ENCODE measurements at regions not wholly inside any gene's neighbourhood (a gene's known extent, or its start where the extent isn't known, plus 50 kb on each side); places are given as distances from the start of the nearest gene placed in this dataset.

DNA sequence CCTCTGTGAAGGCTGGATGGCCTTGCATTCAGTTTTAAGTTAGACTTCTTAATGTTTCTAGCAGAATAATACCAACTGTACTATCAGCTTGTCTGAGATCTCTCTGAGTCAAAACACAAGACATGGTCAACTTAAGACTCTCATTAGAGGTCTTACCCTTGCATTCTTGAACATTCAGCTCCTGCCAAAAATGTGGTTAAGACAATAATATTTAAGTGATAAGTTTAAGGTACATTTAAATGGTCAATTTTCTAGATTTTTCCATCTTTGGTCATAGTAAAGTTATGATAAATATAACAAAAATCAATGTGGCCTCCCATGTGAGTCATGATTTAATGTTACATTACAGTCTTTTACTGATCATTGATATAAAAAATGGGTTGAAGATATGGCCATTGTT is 75.0 kb downstream of the NR2F1 start:
- H3K27me3 ChIP-seq (ENCODE audit: insufficient read depth, low read length) = no peaks in the 10 kb centered on the region
- H3K4me3 ChIP-seq (ENCODE audit: low read length) = no peak overlapping the region
- H3K9ac ChIP-seq (ENCODE audit: low read depth, low read length) = no peak overlapping the region
- H3K9me3 ChIP-seq (ENCODE audit: insufficient read depth, low read depth, low read length) = no peaks in the 10 kb centered on the region
- H3K4me1 ChIP-seq (ENCODE audit: insufficient read depth, low read length) = no peaks in the 10 kb centered on the region
- H3K36me3 ChIP-seq (ENCODE audit: insufficient read depth, low read length) = no peaks in the 10 kb centered on the region
- no peak overlapping the region for H3K27ac ChIP-seq (ENCODE audit: low read depth, low read length)

DNA sequence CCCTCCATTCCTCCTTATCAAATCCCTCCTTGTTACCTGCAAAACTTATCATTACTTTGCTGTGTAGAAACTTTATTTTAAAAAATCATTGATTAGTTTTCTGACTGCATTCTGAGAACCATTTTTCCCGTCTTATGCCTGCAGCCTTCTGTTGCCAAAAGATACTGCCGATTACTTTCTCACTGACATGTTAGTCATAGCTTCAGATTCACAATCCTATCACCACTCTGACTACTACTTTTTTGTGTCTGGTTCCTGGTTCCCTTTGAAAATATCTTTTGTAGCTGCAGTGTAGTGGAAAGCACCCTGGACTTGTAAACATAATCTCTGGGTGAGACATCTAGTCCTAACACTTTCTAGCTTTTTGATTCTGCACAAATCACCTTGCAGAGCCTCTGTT is 71.7 kb downstream of the NR2F1 start:
- Histone ChIP-seq H3K4me1 (ENCODE audit: insufficient read depth, low read length) (no peaks in the 10 kb centered on the region), H3K9me3 (ENCODE audit: insufficient read depth, low read depth, low read length) (no peaks in the 10 kb centered on the region), H3K9ac (ENCODE audit: low read depth, low read length) (no peak overlapping the region), H3K36me3 (ENCODE audit: insufficient read depth, low read length) (no peaks in the 10 kb centered on the region), H3K27ac (ENCODE audit: low read depth, low read length) (no peak overlapping the region), H3K4me3 (ENCODE audit: low read length) (no peak overlapping the region), H3K27me3 (ENCODE audit: insufficient read depth, low read length) (no peaks in the 10 kb centered on the region)
- WGBS = 91% methylated on average over 2 of the region's 2 CpGs

DNA sequence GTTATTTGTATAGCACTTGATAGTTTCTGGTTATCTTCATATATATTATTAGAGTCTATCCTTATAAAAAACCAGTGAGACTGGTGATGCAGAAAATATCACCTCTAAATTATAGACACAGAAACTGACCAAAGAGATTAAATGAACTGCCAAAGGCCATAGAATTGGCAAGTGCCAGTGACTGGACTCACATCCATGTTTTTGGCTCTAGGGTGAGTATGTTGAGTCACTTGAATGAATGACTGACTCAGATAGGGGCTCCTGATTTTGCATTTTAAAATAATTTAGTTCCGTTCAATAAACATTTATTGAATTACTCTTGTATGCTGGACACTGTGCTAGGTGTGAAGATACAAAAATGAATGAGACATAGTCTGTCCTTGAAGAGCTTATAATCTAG is 70.7 kb downstream of the NR2F1 start:
- WGBS = 100% methylated on average over 1 of the region's 1 CpG
- Histone ChIP-seq H3K27me3 (ENCODE audit: insufficient read depth, low read length) (no peaks in the 10 kb centered on the region), H3K36me3 (ENCODE audit: insufficient read depth, low read length) (no peaks in the 10 kb centered on the region), H3K9ac (ENCODE audit: low read depth, low read length) (no peak overlapping the region), H3K9me3 (ENCODE audit: insufficient read depth, low read depth, low read length) (no peaks in the 10 kb centered on the region), H3K4me3 (ENCODE audit: low read length) (no peak overlapping the region), H3K27ac (ENCODE audit: low read depth, low read length) (no peak overlapping the region), H3K4me1 (ENCODE audit: insufficient read depth, low read length) (no peaks in the 10 kb centered on the region)

DNA sequence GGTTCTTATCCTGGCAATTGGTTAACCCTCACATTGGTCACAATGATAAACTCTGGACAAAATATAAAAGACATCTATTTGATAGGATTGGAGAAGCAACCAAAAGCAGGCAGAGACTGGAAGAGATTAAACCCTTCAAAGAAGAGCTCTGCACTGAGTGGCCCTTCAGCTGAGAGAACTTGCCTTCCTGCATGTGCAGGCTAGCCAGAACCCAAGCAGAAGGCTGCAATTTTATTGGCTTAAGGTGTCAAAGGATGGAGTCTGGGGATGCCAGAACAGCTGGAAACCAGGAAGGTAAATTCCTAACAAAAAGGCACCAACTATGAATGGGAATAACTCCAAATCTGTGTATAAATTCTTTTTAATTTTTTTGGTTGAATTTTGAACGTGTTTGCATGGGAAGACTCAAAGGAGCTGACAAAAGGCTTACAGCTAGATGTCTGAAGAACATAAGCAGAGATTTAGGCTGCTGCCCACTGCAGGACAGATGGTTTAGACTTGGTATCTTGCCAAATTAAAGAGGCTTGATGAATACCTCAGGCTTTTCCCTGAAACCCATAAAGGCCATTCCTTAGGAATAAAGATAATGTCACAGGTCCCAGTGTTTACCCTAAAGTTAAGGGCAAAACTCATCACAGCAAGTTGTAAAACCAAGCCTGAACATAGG is 66.3 kb downstream of the NR2F1 start:
- H3K27me3 ChIP-seq (ENCODE audit: insufficient read depth, low read length) = no peaks in the 10 kb centered on the region
- 65% methylated on average over 1 of the region's 1 CpG for WGBS
- H3K9ac ChIP-seq (ENCODE audit: low read depth, low read length) = no peak overlapping the region
- no peaks in the 10 kb centered on the region for H3K4me1 ChIP-seq (ENCODE audit: insufficient read depth, low read length)
- H3K27ac ChIP-seq (ENCODE audit: low read depth, low read length) = no peak overlapping the region
- H3K36me3 ChIP-seq (ENCODE audit: insufficient read depth, low read length) = no peaks in the 10 kb centered on the region
- H3K9me3 ChIP-seq (ENCODE audit: insufficient read depth, low read depth, low read length) = no peaks in the 10 kb centered on the region
- no peak overlapping the region for H3K4me3 ChIP-seq (ENCODE audit: low read length)

DNA sequence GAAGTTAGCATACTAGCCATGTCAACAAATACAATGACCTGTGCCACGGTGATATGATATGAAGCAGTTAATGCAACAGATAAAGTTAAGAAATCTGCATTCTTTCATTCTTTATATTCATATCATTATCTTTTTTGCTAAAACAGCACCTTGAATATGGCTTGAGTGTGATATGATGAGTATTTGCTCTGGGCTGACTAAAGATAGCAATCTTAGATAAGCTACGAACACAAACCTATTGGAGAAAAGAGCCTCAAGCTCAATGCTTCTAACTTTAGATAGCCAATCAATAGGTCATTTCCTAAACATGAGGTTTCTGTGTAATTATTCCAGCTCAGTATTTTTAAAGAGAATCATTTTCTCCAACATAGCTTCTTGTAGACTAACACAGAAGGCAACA is 61.7 kb downstream of the NR2F1 start:
- WGBS = 67% methylated on average over 1 of the region's 2 CpGs
- Histone ChIP-seq H3K27me3 (ENCODE audit: insufficient read depth, low read length) (no peaks in the 10 kb centered on the region), H3K9me3 (ENCODE audit: insufficient read depth, low read depth, low read length) (no peaks in the 10 kb centered on the region), H3K36me3 (ENCODE audit: insufficient read depth, low read length) (no peaks in the 10 kb centered on the region), H3K27ac (ENCODE audit: low read depth, low read length) (no peak overlapping the region), H3K9ac (ENCODE audit: low read depth, low read length) (no peak overlapping the region), H3K4me1 (ENCODE audit: insufficient read depth, low read length) (no peaks in the 10 kb centered on the region), H3K4me3 (ENCODE audit: low read length) (no peak overlapping the region)

Measured in HUES64 (cell line).